ENCODE measurements at regions not wholly inside any gene's neighbourhood (a gene's known extent, or its start where the extent isn't known, plus 50 kb on each side); places are given as distances from the start of the nearest gene placed in this dataset.

DNA sequence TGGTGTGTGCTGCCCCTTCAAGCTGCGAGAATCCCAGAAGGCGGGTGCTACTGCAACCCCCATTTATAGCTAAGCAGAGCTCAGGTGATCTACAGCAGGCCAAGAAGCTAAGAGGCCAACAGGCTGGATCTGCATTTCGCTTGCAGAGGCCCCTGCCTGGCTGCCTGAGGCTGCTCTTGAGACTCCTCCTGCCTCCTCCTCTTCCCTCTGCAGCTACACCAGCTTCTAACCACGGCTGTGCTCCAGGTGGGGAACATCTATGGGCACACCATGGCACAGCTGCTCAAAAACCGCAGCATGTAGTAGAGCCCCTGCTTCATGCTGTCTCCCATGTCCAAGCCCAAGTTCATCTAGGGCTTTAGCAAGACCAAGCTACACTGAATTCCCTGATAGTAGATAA is 72.9 kb upstream of the ZNF678 start:
- Histone ChIP-seq H4K20me1 (ENCODE audit: low read depth) (no peaks in the 10 kb centered on the region), H3K4me2 (no peak overlapping the region), H3K9ac (no peak overlapping the region), H3K79me2 (ENCODE audit: low read depth) (no peaks in the 10 kb centered on the region), H2AFZ (replicated peaks) (no peak overlapping the region), H3K4me3 (no peak overlapping the region), H3K27ac (no peak overlapping the region), H3K36me3 (no peaks in the 10 kb centered on the region), H3K27me3 (no peaks in the 10 kb centered on the region), H3F3A (ENCODE audit: low read depth) (no peaks in the 10 kb centered on the region), H3K4me1 (no peaks in the 10 kb centered on the region), H3K9me3 (ENCODE audit: low read depth) (no peaks in the 10 kb centered on the region)
- Mint-ChIP-seq H3K27ac (no peak overlapping the region), H3K27me3 (ENCODE audit: insufficient read depth, low read depth) (no peaks in the 10 kb centered on the region), H3K4me1 (no peaks in the 10 kb centered on the region), H3K4me3 (no peak overlapping the region), H3K9me3 (peaks cover 10% of the 10 kb centered on the region), H3K36me3 (no peaks in the 10 kb centered on the region)
- no peak for TF ChIP-seq EZH2phosphoT487 (IDR thresholded peaks at IDR 0.05)
- TF ChIP-seq CTCF (IDR thresholded peaks at IDR 0.05): no peak
- TF ChIP-seq EZH2 (IDR thresholded peaks at IDR 0.05): no peak
- no peak for DNase-seq (ENCODE audit: low spot score)

DNA sequence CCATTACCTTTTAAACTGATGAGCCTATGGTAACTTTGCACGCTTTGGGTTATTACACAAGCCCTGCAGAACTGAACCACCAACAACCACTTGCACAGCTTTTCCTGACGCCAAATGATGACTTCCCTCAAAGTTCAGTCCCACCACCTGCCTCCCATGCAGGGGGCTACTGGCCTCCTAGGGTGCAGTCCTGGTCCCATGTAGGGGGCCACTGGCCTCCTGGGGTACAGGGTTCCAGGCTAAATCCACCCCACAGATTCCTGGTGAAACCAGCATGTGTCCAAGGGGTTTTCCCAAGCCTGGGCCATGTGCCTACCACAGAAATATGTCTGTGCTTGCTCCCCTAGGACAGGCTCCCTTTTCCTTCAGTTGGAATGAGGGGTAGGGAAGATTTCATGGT is 73.4 kb upstream of the ZNF678 start:
- Mint-ChIP-seq H3K4me1 (no peaks in the 10 kb centered on the region), H3K4me3 (no peak overlapping the region), H3K9me3 (peaks cover 10% of the 10 kb centered on the region), H3K36me3 (no peaks in the 10 kb centered on the region), H3K27ac (no peak overlapping the region), H3K27me3 (ENCODE audit: insufficient read depth, low read depth) (no peaks in the 10 kb centered on the region)
- Histone ChIP-seq H3F3A (ENCODE audit: low read depth) (no peaks in the 10 kb centered on the region), H2AFZ (replicated peaks) (no peak overlapping the region), H3K4me3 (no peak overlapping the region), H3K4me2 (no peak overlapping the region), H4K20me1 (ENCODE audit: low read depth) (no peaks in the 10 kb centered on the region), H3K27me3 (no peaks in the 10 kb centered on the region), H3K27ac (no peak overlapping the region), H3K36me3 (no peaks in the 10 kb centered on the region), H3K79me2 (ENCODE audit: low read depth) (no peaks in the 10 kb centered on the region), H3K9ac (no peak overlapping the region), H3K9me3 (ENCODE audit: low read depth) (no peaks in the 10 kb centered on the region), H3K4me1 (no peaks in the 10 kb centered on the region)
- TF ChIP-seq EZH2phosphoT487 (IDR thresholded peaks at IDR 0.05) (no peak), CTCF (IDR thresholded peaks at IDR 0.05) (no peak), EZH2 (IDR thresholded peaks at IDR 0.05) (no peak)
- no peak for DNase-seq (ENCODE audit: low spot score)

- Histone ChIP-seq H3K4me1 (no peaks in the 10 kb centered on the region), H3F3A (ENCODE audit: low read depth) (no peaks in the 10 kb centered on the region), H3K4me2 (no peak overlapping the region), H4K20me1 (ENCODE audit: low read depth) (no peaks in the 10 kb centered on the region), H2AFZ (replicated peaks) (no peak overlapping the region), H3K27ac (no peak overlapping the region), H3K9ac (no peak overlapping the region), H3K36me3 (no peaks in the 10 kb centered on the region), H3K27me3 (no peaks in the 10 kb centered on the region), H3K4me3 (no peak overlapping the region), H3K9me3 (ENCODE audit: low read depth) (no peaks in the 10 kb centered on the region), H3K79me2 (ENCODE audit: low read depth) (no peaks in the 10 kb centered on the region)
- TF ChIP-seq EZH2 (IDR thresholded peaks at IDR 0.05) (no peak), EZH2phosphoT487 (IDR thresholded peaks at IDR 0.05) (no peak), CTCF (IDR thresholded peaks at IDR 0.05) (no peak)
- Mint-ChIP-seq H3K27ac (no peak overlapping the region), H3K4me1 (no peaks in the 10 kb centered on the region), H3K9me3 (peaks cover 10% of the 10 kb centered on the region), H3K36me3 (no peaks in the 10 kb centered on the region), H3K27me3 (ENCODE audit: insufficient read depth, low read depth) (no peaks in the 10 kb centered on the region), H3K4me3 (no peak overlapping the region)
- no peak for DNase-seq (ENCODE audit: low spot score)
Measured at GRCh38 chr1:227489572-227489971, 73.8 kb upstream of the ZNF678 start.

DNA sequence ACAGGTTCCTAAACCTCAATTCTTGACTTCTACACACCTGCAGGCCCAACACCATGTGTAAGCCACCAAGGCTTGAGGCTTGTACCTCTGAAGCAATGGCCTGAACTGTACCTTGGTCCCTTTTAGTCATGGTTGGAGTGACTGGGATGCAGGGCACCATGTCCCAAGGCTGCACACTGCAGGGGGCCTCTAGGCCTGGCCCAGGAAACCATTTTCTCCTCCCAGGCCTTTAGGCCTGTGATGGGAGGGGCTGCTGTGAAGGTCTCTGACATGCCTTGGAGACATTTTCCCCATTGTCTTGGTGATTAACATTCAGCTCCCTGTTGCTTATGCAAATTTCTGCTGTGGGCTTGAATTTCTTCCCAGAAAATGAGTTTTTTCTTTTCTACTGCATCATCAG is 75.8 kb upstream of the ZNF678 start:
- H3F3A ChIP-seq (ENCODE audit: low read depth): no peaks in the 10 kb centered on the region
- no peak for TF ChIP-seq EZH2phosphoT487 (IDR thresholded peaks at IDR 0.05)
- no peak for TF ChIP-seq EZH2 (IDR thresholded peaks at IDR 0.05)
- TF ChIP-seq CTCF (IDR thresholded peaks at IDR 0.05): no peak

More for the DNA sequence above, 75.8 kb upstream of the ZNF678 start:
- peaks cover 4% of the 10 kb centered on the region for H3K9me3 ChIP-seq (ENCODE audit: low read depth)
- H3K36me3 ChIP-seq: no peaks in the 10 kb centered on the region
- no peak overlapping the region for H3K4me2 ChIP-seq
- no peaks in the 10 kb centered on the region for H3K79me2 ChIP-seq (ENCODE audit: low read depth)
- Mint-ChIP-seq H3K27me3 (ENCODE audit: insufficient read depth, low read depth) (no peaks in the 10 kb centered on the region), H3K9me3 (peaks cover 10% of the 10 kb centered on the region), H3K4me1 (no peaks in the 10 kb centered on the region), H3K27ac (no peak overlapping the region), H3K4me3 (no peak overlapping the region), H3K36me3 (no peaks in the 10 kb centered on the region)
- no peaks in the 10 kb centered on the region for H4K20me1 ChIP-seq (ENCODE audit: low read depth)
- H3K4me3 ChIP-seq: no peak overlapping the region
- H3K4me1 ChIP-seq: no peaks in the 10 kb centered on the region
- no peak overlapping the region for H2AFZ ChIP-seq (replicated peaks)
- H3K27me3 ChIP-seq: no peaks in the 10 kb centered on the region
- DNase-seq (ENCODE audit: low spot score): no peak
- no peak overlapping the region for H3K27ac ChIP-seq
- H3K9ac ChIP-seq: no peak overlapping the region

Data from neural progenitor cell (in vitro differentiated cells).